WTC11 (cell line): ENCODE measurements at regions not wholly inside any gene's neighbourhood (a gene's known extent, or its start where the extent isn't known, plus 50 kb on each side); places are given as distances from the start of the nearest gene placed in this dataset.

Experiments
- ATF2 ChIP-seq: sonication (generic); formaldehyde crosslinking; IDR thresholded peaks from 2 replicates; pipeline ENCODE4 v1.8.1; 2022; ENCODE audit warnings: low read depth, missing genetic modification reagents, borderline replicate concordance
- CREB1 ChIP-seq: sonication (generic); formaldehyde crosslinking; IDR thresholded peaks from 2 replicates; pipeline ENCODE4 v1.8.0; 2023; ENCODE audit warnings: mild to moderate bottlenecking, missing genetic modification reagents
- CTCF ChIP-seq: fragments of 200-600 bp; IDR thresholded peaks from 2 replicates; pipeline ENCODE4 v1.8.0; 2022; ENCODE audit warnings: antibody characterized with exemption
- E2F1 ChIP-seq: sonication (generic); formaldehyde crosslinking; IDR thresholded peaks from 2 replicates; pipeline ENCODE4 v1.8.0; 2022; ENCODE audit warnings: mild to moderate bottlenecking, missing genetic modification reagents
- IRF2 ChIP-seq: sonication (generic); formaldehyde crosslinking; IDR thresholded peaks from 2 replicates; pipeline ENCODE4 v1.8.0; 2022; ENCODE audit warnings: low read depth, missing genetic modification reagents, borderline replicate concordance
- JAZF1 ChIP-seq: fragments of 250-450 bp; sonication (Bioruptor Pico); IDR thresholded peaks from 2 replicates; pipeline ENCODE4 v1.9.0; 2021; ENCODE audit warnings: moderate library complexity, mild to moderate bottlenecking, inconsistent platforms
- JUN ChIP-seq: sonication (generic); formaldehyde crosslinking; IDR thresholded peaks from 2 replicates; pipeline ENCODE4 v1.8.0; 2023; ENCODE audit warnings: mild to moderate bottlenecking, missing genetic modification reagents
- ZNF232 ChIP-seq: sonication (generic); formaldehyde crosslinking; IDR thresholded peaks from 2 replicates; pipeline ENCODE4 v1.8.0; 2022; ENCODE audit warnings: mild to moderate bottlenecking, missing genetic modification reagents
- ZNF263 ChIP-seq: sonication (generic); formaldehyde crosslinking; IDR thresholded peaks from 2 replicates; pipeline ENCODE4 v1.8.1; 2022; ENCODE audit warnings: low read depth, mild to moderate bottlenecking, moderate library complexity, missing genetic modification reagents
- ZNF281 ChIP-seq: sonication (generic); formaldehyde crosslinking; IDR thresholded peaks from 2 replicates; pipeline ENCODE4 v1.8.0; 2023; ENCODE audit warnings: mild to moderate bottlenecking, missing genetic modification reagents
- ZNF416 ChIP-seq: fragments of 250-450 bp; sonication (Bioruptor Pico); IDR thresholded peaks from 2 replicates; pipeline ENCODE4 v1.9.0; 2021; ENCODE audit warnings: mild to moderate bottlenecking, inconsistent platforms

GRCh38 chr22:23520863-23521440, 59.1 kb downstream of the IGLL1 start:
- no peak for TF ChIP-seq CTCF
- TF ChIP-seq ZNF416 (CRISPR knock-in tag): no peak
- TF ChIP-seq ZNF232 (CRISPR knock-in tag): no peak
- TF ChIP-seq ZNF281 (CRISPR knock-in tag): no peak
- TF ChIP-seq CREB1 (CRISPR knock-in tag): no peak
- TF ChIP-seq IRF2 (CRISPR knock-in tag): no peak
- TF ChIP-seq ATF2 (CRISPR knock-in tag): no peak
- TF ChIP-seq E2F1 (CRISPR knock-in tag): no peak
- TF ChIP-seq JUN: no peak
- TF ChIP-seq JAZF1: no peak
- no peak for TF ChIP-seq ZNF263 (CRISPR knock-in tag)
